ENCODE measurements at regions not wholly inside any gene's neighbourhood (a gene's known extent, or its start where the extent isn't known, plus 50 kb on each side); places are given as distances from the start of the nearest gene placed in this dataset.
A peak's percentile ranks its signal among the peaks of the same experiment; 100 is the strongest.
"Not testable (repeated sequence)": the region's sequence is repeated elsewhere in the genome, so short reads cannot be mapped to it uniquely, and the experiment has no call there.

DNA sequence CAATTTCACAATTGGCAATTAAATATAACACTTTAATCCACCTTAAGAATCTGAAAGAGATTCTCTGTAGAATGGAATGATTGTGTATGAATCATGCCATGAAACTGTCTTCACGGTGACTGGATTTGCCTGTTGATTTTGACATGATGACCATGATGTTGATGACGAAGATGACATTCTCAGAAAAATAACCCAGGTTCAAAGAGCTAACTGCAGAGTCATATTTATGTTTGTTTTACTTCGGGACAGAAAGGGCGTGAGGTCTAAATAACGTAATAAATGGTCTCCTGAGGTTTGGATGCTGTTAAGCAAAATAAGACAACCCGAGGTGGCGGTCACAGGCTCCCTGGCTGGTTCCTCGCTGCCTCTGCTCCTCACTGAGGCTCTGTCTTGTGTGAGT, 532.0 kb downstream of the TMEM121 start:
- no peak for DNase-seq (ENCODE audit: low spot score)

DNA sequence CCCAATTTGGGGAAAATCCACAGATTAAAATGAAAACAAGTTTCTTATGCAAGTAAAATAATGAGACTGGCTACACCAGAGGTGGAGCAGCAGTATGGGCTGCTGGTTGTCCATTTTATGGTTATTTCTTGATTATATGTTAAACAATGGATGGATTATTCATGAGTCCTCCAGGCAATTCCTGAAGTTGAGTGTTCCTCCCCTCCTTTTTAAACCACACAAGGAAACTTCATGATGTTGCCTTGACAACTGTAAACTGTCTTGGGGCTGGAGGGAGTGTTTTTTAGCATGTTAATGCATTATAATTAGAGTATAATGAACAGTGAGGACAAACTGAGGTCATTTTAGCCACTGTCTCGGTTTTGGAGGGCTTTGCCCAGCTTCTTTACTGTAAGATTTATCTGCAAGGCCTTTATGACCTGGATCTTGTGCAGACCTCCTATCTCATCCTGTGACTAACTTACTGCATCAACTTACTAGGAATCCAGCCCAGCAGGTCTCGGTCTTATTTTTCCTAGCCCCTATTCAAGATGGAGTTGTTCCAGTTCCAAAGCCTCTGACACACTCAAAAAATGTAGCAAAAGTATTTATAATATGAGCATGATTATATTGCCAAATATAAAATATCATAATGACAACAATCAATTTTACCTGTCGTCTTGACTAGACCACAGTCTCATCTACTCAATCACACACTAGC, 534.0 kb downstream of the TMEM121 start:
- no peak for DNase-seq (ENCODE audit: low spot score)

DNA sequence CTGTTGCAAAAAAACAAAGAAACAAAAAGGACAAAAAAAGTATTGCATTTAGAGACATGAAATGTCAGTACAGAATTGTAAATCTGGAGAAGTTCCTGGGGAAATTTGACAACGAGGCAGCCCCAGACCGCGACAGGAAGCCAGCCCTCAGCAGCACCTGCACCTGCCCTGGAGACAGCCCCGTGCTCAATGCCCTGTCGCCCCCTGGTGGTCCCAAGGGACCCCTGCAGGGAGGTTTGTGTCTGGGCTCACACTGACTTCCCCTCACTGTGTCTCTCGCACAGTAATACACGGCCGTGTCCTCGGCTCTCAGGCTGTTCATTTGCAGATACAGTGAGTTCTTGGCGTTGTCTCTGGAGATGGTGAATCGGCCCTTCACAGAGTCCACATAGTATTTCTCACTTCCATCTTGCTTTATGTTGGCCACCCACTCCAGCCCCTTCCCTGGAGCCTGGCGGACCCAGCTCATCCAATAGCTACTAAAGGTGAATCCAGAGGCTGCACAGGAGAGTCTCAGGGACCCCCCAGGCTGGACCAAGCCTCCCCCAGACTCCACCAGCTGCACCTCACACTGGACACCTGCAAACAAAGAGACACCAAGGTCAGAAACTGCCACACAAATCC, 535.6 kb downstream of the TMEM121 start:
- peak; percentile 15 for DNase-seq (ENCODE audit: low spot score)

DNA sequence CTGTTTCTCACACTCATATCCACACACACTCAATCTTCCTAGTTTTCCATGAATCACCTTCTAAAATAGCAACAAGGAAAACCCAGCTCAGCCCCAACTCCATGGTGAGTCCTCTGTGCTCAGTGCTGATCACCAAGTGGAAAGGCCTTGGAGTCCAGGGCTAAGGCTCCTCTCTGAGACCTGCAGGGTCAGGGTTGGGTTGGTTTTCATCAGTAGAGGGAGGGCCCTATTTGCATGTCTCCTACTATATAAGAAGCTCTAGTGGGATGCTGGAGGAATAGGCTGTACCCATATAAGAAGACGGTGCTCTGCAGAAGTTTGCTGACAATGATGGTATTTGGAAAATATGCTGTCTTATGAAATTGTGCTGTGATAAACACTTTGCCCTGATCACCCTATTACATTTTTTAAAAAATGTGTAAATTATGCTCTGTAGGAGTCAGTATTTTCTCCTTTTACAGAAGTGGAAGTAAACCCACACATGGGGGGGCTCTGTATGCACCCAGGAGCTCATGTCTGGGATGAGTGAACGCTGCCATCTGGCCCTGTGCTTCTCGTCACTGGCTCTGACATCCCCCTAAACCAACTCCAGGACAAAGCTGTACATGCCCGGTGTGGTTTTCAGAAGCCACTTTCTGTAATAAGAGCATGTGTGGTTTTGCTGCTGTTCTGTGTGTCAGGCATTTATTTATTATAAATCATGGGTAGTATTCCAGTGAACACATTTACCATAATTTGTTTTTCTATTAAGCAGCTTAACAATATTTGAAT, 536.3 kb downstream of the TMEM121 start:
- DNase-seq (ENCODE audit: low spot score), result no peak

GRCh38 chr14:106067935-106068334, 541.6 kb downstream of the TMEM121 start:
- DNase-seq (ENCODE audit: low spot score), result no peak

DNA sequence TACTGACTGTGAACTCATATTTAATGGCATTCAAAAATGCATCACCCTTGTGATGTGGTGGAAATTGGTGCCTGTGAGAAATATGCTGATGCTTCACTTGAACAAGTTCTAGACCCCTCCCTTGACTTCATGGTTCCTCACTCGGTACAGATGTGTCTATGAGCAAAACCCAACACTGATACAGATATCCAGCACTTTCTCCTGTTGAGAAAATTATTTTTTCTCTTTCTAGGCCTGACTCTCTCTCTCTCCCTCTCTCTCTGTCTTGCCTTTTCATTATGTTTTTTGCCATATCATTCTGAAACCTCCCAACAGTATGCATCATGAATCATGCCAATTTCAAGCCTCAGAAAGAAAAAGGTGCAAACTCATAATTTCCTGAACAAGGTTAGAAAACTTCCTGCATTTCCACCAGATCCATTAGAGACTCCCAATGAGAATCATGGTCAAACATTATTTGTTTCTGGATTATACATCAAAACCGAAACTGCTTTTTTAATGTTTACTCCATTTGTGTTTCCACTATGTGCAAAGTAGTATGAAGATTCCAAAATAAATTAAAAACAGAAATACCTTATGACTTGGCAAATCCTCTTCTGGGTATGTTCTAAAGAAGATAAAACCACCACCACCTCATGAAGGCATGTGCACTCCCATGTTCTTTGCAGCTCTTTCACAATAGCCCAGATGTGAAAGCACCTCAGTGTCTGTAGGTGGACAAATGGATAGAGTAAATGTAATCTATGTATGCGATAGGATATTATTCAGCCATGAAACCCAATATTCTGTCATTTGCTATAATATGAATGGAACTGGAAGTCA, 543.6 kb downstream of the TMEM121 start:
- DNase-seq (ENCODE audit: low spot score), result no peak

- DNase-seq (ENCODE audit: low spot score), result no peak
Measured at GRCh38 chr14:106080922-106081321, 554.5 kb downstream of the TMEM121 start.

DNA sequence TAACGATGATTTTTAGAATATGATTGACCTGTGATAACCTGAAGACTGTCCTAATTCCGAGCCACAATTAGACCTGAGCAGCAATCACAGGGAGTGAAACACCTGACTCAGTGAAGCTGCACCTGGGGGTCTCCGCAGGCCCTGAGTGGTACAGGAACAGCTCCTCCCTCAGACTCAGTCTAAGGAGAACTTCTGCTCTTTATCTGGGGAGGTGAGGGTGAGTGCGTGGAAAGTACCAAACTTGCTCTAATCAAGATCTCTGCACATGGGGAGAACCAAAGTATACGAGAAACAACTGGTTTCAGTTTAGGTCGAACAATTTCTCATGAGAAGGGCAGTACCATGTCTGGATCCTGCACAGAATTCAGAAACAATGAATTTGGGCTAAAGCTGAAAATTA, 555.3 kb downstream of the TMEM121 start:
- DNase-seq (ENCODE audit: low spot score), result not testable (repeated sequence)

- no peak for DNase-seq (ENCODE audit: low spot score)
Measured at GRCh38 chr14:106083082-106083481, 556.7 kb downstream of the TMEM121 start.

DNA sequence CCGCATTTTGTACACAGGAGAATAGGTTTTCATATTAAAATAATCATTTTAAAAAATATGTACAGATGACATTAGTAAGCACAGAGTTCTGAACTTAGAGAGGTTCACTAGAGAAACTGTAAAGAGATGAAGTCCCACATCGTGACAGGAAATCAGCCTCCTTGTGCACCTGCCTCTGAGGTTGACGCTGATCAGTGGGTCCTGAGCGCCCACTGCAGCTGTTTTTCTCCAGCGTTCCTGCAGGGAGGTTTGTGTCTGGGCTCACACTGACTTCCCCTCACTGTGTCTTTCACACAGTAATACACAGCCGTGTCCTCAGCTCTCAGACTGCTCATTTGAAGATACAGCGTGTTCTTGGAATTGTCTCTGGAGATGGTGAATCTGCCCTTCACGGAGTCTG, 561.5 kb downstream of the TMEM121 start:
- no peak for DNase-seq (ENCODE audit: low spot score)

GRCh38 chr14:106088860-106089259, 562.5 kb downstream of the TMEM121 start:
- DNase-seq (ENCODE audit: low spot score), result not testable (repeated sequence)

- peak; percentile 62 for DNase-seq (ENCODE audit: low spot score)
Measured at GRCh38 chr14:106094654-106095189, 568.3 kb downstream of the TMEM121 start.

DNA sequence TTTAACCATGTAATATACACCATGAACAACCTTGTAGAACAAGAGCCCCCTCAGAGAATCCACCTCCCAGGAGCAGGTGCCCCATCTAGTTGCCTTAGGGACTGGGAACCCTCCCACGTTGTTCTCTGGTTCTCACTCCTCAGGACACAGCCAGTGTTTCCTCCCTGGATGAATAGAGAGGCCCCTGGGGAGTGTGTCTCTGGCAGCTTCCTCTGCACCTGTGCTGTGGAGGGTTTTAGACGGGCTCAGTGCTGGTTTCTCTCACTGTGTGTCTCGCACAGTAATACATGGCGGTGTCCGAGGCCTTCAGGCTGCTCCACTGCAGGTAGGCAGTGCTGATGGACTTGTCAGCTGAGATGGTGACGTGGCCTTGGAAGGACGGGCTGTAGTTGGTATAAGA, 581.3 kb downstream of the TMEM121 start:
- no peak for DNase-seq (ENCODE audit: low spot score)

- no peak for DNase-seq (ENCODE audit: low spot score)
Measured at GRCh38 chr14:106109337-106109736, 583.0 kb downstream of the TMEM121 start.

DNA sequence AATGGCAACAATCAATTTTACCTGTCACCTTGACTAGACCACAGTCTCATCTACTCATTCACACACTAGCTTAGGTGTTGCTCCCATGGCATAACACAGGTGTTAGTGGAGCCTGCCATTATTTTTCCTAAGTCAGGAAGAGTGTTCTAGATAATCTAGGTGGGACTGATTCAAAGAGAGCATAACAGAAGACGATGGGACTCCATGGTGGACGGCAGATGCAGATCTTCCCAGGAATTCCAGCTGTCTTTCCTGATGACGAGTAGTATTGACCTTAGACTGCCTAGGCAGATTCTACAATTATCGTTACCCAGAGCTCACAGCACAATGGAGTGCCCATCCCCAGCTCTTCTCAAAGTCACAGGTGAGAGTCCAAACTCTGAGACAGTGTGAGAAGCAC, 589.0 kb downstream of the TMEM121 start:
- no peak for DNase-seq (ENCODE audit: low spot score)

- DNase-seq (ENCODE audit: low spot score), result not testable (repeated sequence)
Measured at GRCh38 chr14:106116339-106116930, 590.1 kb downstream of the TMEM121 start.

- DNase-seq (ENCODE audit: low spot score), result no peak
Measured at GRCh38 chr14:106120101-106120500, 593.7 kb downstream of the TMEM121 start.

DNA sequence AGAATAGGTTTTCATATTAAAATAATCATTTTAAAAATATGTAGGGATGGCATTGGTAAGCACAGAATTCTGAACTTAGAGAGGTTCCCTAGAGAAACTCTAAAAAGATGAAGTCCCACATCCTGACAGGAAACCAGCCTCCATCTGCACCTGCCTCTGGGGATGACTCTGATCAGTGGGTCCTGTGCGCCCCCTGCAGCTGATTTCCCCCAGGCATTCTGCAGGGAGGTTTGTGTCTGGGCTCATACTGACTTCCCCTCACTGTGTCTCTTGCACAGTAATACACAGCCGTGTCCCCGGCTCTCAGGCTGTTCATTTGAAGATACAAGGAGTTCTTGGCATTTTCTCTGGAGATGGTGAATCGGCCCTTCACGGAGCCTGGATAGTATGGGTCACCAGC, 602.9 kb downstream of the TMEM121 start:
- DNase-seq (ENCODE audit: low spot score), result no peak

- DNase-seq (ENCODE audit: low spot score), result not testable (repeated sequence)
Measured at GRCh38 chr14:106129904-106130661, 603.7 kb downstream of the TMEM121 start.

- DNase-seq (ENCODE audit: low spot score), result not testable (repeated sequence)
Measured at GRCh38 chr14:106133126-106133525, 606.7 kb downstream of the TMEM121 start.

DNA sequence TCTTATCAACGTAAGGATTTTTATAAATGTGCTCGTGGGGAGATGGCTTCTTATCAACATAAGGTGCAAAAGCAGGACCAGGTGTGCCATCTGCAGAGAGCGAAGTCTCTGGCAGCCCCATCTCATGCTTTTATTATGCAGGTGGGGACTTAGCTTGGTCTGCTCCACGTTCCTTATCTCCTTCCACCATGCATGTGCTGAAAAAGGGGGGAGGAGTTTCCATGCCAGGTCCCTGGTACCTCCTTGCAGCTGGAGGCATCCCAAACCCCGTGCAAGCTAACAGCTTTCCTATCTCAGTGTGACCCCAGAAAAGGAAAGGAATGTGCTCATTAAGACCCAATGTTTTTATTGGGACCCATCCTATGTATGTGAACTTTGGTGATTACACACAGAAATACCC, 608.5 kb downstream of the TMEM121 start:
- DNase-seq (ENCODE audit: low spot score), result peak; percentile 4
